Stomach (tissue), 4 donors: ENCODE measurements at regions not wholly inside any gene's neighbourhood (a gene's known extent, or its start where the extent isn't known, plus 50 kb on each side); places are given as distances from the start of the nearest gene placed in this dataset.

Experiments used
- CTCF ChIP-seq, 7 experiments: fragments of 450-650 bp in 4 of 7; fragments of 200-600 bp in 3 of 7; sonication (generic) in 3 of 7; IDR thresholded peaks; one replicate each; pipeline ENCODE4 v1.5.1; 2016 to 2019; ENCODE audit warnings: antibody characterized with exemption in 7 of 7, control low read depth in 2 of 7, mild to moderate bottlenecking in 1 of 7
- EP300 ChIP-seq: sonication (generic); formaldehyde crosslinking; IDR thresholded peaks from one replicate; pipeline ENCODE4 v1.6.1; 2017; ENCODE audit warnings: antibody characterized with exemption
- POLR2A ChIP-seq, 4 donors: fragments of 450-650 bp; IDR thresholded peaks; one replicate each; pipeline ENCODE4 v1.6.1; 2016; ENCODE audit warnings: antibody characterized with exemption in 4 of 4, control low read depth in 2 of 4, mild to moderate bottlenecking in 1 of 4, moderate library complexity in 1 of 4
- POLR2AphosphoS5 ChIP-seq, 3 donors: sonication (generic); formaldehyde crosslinking; IDR thresholded peaks; one replicate each; pipeline ENCODE4 v1.6.1; 2016; ENCODE audit warnings: antibody characterized with exemption in 3 of 3

DNA sequence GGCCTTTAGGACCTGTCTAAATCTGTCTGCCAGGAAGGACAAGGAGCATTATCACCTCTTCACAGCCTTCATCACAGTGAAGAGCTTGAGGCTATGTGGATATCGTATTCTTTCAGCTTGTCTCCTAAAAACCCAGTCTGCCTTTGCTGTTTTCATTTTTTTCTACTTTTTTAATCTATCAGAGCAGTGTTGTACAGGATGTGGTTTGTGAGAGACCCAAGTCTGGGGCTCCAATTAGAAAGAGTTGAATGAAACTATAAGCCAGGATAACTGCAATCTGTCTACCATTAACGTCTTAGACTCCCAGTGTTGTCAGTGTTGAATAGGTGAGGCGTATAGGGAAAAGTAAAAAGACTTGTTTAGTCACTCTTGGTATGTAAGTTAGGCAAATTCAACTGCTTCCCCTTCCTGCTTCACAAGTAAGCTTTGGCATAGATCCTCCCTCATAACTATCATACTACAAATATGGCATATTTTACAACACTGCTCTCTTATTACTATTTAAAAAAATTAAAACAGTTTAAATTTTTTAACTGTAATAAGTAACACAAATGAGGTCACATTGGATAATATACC lies 1225.8 kb upstream of the PRMT6 start:
- TF ChIP-seq POLR2A (IDR thresholded peaks at IDR 0.05), result no peak
- TF ChIP-seq CTCF (IDR thresholded peaks at IDR 0.05), result no peak
- TF ChIP-seq POLR2AphosphoS5 (IDR thresholded peaks at IDR 0.05), result no peak
- no peak for TF ChIP-seq EP300
